Testis (tissue), 2 donors: ENCODE measurements at regions not wholly inside any gene's neighbourhood (a gene's known extent, or its start where the extent isn't known, plus 50 kb on each side); places are given as distances from the start of the nearest gene placed in this dataset.

Experiments used
- POLR2A ChIP-seq: fragments of 450-650 bp; IDR thresholded peaks from one replicate; pipeline ENCODE4 v1.6.1; 2017; ENCODE audit warnings: antibody characterized with exemption, mild to moderate bottlenecking, moderate library complexity
- TF ChIP-seq, protein P1 (sequence below), 3 experiments: fragments of 450-650 bp in 2 of 3; fragments of 200-600 bp in 1 of 3; sonication (generic) in 1 of 3; IDR thresholded peaks; one replicate each; pipeline ENCODE4 v1.5.1; 2016 to 2019; ENCODE audit warnings: antibody characterized with exemption in 3 of 3, mild to moderate bottlenecking in 2 of 3, moderate library complexity in 1 of 3

DNA sequence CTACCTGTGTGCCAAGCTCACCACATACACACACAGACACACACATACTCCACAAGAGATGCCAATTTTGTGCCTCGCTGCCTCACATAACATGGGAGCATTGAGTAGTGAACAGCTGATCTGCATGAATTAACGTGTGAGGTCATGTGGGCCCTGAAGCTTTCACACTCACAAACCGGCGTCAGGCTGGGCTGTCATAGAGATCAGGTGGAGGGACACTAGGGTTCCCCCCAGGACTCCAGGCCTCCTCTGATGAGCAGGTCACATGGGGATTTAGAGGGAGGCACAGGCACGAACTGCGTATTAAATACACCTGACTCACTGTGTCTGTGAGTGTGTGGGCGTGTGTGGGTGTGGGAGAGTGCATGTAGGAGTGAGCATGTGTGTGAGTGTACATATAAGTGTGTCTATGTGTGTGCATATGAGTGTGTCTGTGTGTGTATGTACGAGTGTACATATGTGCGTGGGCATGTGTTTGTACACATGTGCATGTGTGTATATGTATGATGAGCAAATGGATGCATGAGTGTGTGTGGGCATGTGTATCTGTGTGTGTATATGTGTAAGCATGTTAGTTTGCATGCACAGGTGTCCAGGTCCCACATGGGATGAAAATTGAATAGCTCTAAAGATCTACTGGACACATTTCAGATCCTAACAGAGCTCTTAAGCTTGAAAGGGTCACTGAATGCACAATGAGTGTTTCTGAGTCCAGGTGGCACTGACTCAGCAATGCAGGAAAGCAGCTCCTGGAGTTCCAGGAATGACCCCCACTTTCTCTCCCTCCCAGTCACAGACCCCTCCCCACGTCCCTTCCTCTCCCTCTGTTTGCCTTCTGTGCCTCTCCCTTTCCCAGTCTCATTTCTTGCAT lies 336.6 kb downstream of the PREX1 start:
- TF ChIP-seq, protein P1, sequence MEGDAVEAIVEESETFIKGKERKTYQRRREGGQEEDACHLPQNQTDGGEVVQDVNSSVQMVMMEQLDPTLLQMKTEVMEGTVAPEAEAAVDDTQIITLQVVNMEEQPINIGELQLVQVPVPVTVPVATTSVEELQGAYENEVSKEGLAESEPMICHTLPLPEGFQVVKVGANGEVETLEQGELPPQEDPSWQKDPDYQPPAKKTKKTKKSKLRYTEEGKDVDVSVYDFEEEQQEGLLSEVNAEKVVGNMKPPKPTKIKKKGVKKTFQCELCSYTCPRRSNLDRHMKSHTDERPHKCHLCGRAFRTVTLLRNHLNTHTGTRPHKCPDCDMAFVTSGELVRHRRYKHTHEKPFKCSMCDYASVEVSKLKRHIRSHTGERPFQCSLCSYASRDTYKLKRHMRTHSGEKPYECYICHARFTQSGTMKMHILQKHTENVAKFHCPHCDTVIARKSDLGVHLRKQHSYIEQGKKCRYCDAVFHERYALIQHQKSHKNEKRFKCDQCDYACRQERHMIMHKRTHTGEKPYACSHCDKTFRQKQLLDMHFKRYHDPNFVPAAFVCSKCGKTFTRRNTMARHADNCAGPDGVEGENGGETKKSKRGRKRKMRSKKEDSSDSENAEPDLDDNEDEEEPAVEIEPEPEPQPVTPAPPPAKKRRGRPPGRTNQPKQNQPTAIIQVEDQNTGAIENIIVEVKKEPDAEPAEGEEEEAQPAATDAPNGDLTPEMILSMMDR (IDR thresholded peaks at IDR 0.05) = no peak
- TF ChIP-seq POLR2A = no peak
